ENCODE measurements at regions not wholly inside any gene's neighbourhood (a gene's known extent, or its start where the extent isn't known, plus 50 kb on each side); places are given as distances from the start of the nearest gene placed in this dataset.

- Histone ChIP-seq H3K4me1 (no peaks in the 10 kb centered on the region), H3K27me3 (no peaks in the 10 kb centered on the region), H3K36me3 (no peaks in the 10 kb centered on the region), H3K27ac (no peak overlapping the region), H3K4me3 (replicated peaks in 1 of 3) (no peak overlapping the region), H3K9me3 (no peaks in the 10 kb centered on the region)
- no peak for DNase-seq
- intact Hi-C loops (cut with DNase I) = no loop called here
- TF ChIP-seq CTCF (IDR thresholded peaks at IDR 0.05) (no peak), POLR2A (IDR thresholded peaks at IDR 0.05) (no peak)
Measured at GRCh38 chr14:42563313-42563712, 956.6 kb downstream of the LRFN5 start.

GRCh38 chr14:42556551-42556950 lies 949.9 kb downstream of the LRFN5 start:
- H3K36me3 ChIP-seq = no peaks in the 10 kb centered on the region
- 46 to 50% methylated on average over 2 of the region's 2 CpGs for WGBS, 2 donors

GRCh38 chr14:42555365-42555764 lies 948.7 kb downstream of the LRFN5 start:
- intact Hi-C loops (cut with DNase I) = no loop called here
- H3K27ac ChIP-seq = no peak overlapping the region
- 90 to 91% methylated on average over 2 of the region's 2 CpGs for WGBS, 2 donors
- no peaks in the 10 kb centered on the region for H3K27me3 ChIP-seq
- H3K4me3 ChIP-seq (replicated peaks in 1 of 3) = no peak overlapping the region
- no peaks in the 10 kb centered on the region for H3K9me3 ChIP-seq
- no peaks in the 10 kb centered on the region for H3K4me1 ChIP-seq
- TF ChIP-seq POLR2A (IDR thresholded peaks at IDR 0.05) (no peak), CTCF (IDR thresholded peaks at IDR 0.05) (no peak)
- H3K36me3 ChIP-seq = no peaks in the 10 kb centered on the region
- no peak for DNase-seq

More at GRCh38 chr14:42556551-42556950, 949.9 kb downstream of the LRFN5 start:
- Histone ChIP-seq H3K27me3 (no peaks in the 10 kb centered on the region), H3K9me3 (no peaks in the 10 kb centered on the region), H3K4me1 (no peaks in the 10 kb centered on the region), H3K4me3 (replicated peaks in 1 of 3) (no peak overlapping the region), H3K27ac (no peak overlapping the region)
- DNase-seq = no peak
- TF ChIP-seq CTCF (IDR thresholded peaks at IDR 0.05) (no peak), POLR2A (IDR thresholded peaks at IDR 0.05) (no peak)
- intact Hi-C loops (cut with DNase I) = no loop called here

- TF ChIP-seq CTCF (IDR thresholded peaks at IDR 0.05) (no peak), POLR2A (IDR thresholded peaks at IDR 0.05) (no peak)
- Histone ChIP-seq H3K27ac (no peak overlapping the region), H3K4me1 (no peaks in the 10 kb centered on the region), H3K36me3 (no peaks in the 10 kb centered on the region), H3K9me3 (no peaks in the 10 kb centered on the region), H3K4me3 (replicated peaks in 1 of 3) (no peak overlapping the region), H3K27me3 (no peaks in the 10 kb centered on the region)
- 97 to 98% methylated on average over 2 of the region's 2 CpGs for WGBS, 2 donors
- no peak for DNase-seq
- intact Hi-C loops (cut with DNase I) = no loop called here
Measured at GRCh38 chr14:42554091-42554490, 947.4 kb downstream of the LRFN5 start.

- intact Hi-C loops (cut with DNase I) = no loop called here
- Histone ChIP-seq H3K36me3 (no peaks in the 10 kb centered on the region), H3K4me3 (replicated peaks in 1 of 3) (no peak overlapping the region), H3K27ac (no peak overlapping the region), H3K4me1 (no peaks in the 10 kb centered on the region), H3K27me3 (no peaks in the 10 kb centered on the region), H3K9me3 (no peaks in the 10 kb centered on the region)
- DNase-seq = no peak
- TF ChIP-seq CTCF (IDR thresholded peaks at IDR 0.05) (no peak), POLR2A (IDR thresholded peaks at IDR 0.05) (no peak)
Measured at GRCh38 chr14:42550310-42550709, 943.6 kb downstream of the LRFN5 start.

Data from thyroid gland (tissue), 4 donors.